C4-2B (cell line): ENCODE measurements at regions not wholly inside any gene's neighbourhood (a gene's known extent, or its start where the extent isn't known, plus 50 kb on each side); places are given as distances from the start of the nearest gene placed in this dataset.
"Not testable (repeated sequence)": the region's sequence is repeated elsewhere in the genome, so short reads cannot be mapped to it uniquely, and the experiment has no call there.

Experiments
- H3K27ac ChIP-seq: fragments of 450-650 bp; 2 replicates; pipeline ENCODE4 v1.5.1; 2017
- ZFX ChIP-seq: fragments of 450-650 bp; IDR thresholded peaks from 2 replicates; pipeline ENCODE4 v1.6.1; 2017
- TF ChIP-seq, protein P1 (sequence below): fragments of 450-650 bp; conservative IDR thresholded peaks from 2 replicates; pipeline ENCODE4 v1.5.1; 2017; ENCODE audit warnings: mild to moderate bottlenecking

DNA sequence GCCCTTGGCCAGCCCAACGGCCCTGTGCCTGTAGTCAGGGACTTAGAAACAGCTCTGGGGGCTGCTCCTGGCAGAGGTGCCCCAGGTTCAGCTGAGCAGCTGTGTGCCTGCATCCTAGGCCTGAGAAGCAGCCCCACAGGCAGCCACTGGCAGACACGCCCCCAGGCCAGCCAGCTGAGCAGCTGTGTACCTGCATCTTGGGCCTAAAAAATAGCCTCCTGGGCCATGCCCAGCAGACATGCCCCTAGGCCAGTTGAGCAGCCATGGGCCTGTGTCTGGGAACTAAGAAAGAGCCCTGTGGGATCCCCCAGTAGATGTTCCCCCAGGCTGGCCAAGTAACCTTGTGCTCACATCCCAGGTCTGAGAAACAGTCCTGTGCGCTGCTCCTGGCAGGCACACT, 64.0 kb downstream of the TBR1 start:
- no peak overlapping the region for H3K27ac ChIP-seq
- no peak for TF ChIP-seq ZFX

DNA sequence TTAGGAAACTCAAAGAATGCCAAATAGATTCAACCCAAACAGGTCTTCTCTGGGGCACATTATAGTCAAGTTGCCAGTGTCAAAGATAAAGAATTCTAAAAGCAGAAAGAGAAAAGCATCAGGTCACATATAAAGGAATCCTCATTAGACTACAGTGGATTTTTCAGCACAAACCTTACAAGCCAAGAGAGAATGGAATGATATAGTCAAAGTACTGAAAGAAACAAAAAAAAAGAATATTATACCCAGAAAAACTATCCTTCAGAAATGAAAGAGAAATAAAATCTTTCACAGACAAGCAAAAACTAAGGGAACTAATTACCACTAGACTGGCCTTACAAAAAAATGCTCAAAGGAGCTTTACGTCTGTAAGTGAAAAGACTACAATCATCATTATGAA, 65.5 kb downstream of the TBR1 start:
- TF ChIP-seq ZFX, result no peak
- TF ChIP-seq, protein P1, sequence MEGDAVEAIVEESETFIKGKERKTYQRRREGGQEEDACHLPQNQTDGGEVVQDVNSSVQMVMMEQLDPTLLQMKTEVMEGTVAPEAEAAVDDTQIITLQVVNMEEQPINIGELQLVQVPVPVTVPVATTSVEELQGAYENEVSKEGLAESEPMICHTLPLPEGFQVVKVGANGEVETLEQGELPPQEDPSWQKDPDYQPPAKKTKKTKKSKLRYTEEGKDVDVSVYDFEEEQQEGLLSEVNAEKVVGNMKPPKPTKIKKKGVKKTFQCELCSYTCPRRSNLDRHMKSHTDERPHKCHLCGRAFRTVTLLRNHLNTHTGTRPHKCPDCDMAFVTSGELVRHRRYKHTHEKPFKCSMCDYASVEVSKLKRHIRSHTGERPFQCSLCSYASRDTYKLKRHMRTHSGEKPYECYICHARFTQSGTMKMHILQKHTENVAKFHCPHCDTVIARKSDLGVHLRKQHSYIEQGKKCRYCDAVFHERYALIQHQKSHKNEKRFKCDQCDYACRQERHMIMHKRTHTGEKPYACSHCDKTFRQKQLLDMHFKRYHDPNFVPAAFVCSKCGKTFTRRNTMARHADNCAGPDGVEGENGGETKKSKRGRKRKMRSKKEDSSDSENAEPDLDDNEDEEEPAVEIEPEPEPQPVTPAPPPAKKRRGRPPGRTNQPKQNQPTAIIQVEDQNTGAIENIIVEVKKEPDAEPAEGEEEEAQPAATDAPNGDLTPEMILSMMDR, result no peak

DNA sequence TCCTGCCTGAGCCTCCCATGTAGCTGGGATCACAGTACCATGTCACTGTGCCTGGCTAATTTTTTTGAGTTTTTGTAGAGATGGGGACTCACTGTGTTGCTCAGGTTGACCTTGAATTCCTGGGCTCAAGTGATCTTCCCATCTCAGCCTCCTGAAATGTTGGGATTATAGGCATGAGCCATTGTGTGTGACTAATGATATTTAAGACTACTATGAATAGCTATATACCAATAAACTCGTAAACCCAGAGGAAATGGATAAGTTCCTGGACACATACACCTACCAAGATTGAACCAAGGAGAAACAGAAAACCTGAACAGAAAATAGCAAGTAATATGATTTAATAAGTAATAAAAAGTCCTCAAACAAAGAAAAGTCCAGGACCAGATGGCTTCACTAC, 68.0 kb downstream of the TBR1 start:
- H3K27ac ChIP-seq, result no peak overlapping the region
- TF ChIP-seq, protein P1, result no peak
- TF ChIP-seq ZFX, result no peak

More for the DNA sequence above, 65.5 kb downstream of the TBR1 start:
- H3K27ac ChIP-seq, result no peak overlapping the region

DNA sequence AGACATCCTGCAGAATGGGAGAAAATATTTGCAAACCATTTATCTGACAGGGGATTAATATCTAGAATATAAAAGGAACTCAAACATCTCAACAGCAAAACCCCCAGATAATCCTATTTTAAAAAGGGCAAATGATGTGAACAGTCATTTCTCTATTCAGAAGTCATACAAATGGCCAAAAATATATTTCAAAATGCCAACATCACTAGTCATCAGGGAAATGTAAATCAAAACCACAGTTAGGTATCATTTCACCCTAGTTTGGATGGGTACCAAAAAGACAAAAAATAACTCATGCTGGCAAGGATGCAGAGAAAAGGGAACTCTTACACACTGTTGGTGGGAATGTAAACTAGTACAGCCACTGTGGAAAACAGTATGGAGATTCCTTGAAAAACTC, 70.0 kb downstream of the TBR1 start:
- TF ChIP-seq, protein P1, result no peak
- no peak for TF ChIP-seq ZFX
- no peak overlapping the region for H3K27ac ChIP-seq

DNA sequence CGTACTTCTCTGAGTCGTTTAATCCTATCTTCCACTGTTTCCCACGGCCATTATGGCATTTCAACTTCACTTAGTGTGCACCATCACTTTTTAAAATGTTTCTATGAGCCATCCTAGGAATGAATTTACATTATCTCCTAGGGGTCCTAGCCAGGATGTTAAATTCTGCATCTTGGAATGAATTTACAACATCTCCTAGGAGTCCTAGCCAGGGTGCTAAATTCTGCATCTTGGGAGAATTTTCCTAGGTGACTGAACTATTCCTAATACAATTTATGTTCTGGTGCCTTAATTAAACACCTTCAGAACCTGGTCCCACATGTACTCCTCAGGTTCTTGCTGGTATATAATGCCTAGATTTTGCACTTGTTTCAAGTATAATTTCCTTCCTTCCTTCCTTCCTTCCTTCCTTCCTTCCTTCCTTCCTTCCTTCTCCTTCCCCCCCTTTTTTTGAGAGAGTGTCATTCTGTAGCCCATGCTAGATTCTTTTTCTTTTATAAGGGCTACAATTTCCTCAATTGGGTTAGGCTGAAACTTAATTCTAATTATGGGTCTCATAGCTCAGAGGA, 72.1 kb downstream of the TBR1 start:
- no peak overlapping the region for H3K27ac ChIP-seq
- no peak for TF ChIP-seq ZFX
- TF ChIP-seq, protein P1, result no peak

DNA sequence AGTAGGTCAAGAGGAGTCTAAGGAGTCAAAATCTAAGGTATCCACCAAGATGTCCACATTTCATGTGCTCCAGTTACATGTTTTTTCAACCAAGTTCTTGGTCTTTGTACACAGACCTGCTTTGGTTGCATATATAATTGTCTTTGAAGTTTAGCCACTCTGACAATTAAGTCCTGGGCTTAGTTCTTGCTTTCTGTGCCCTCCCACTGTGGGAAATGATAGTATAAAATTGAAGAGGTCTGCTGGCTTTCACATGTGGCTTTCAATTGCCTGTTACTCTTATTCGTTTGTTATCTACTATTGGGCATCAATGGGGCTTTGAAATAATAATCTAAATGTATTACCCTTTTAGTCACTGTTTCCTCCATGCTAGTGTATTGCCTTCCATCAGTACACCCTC, 72.8 kb downstream of the TBR1 start:
- no peak for TF ChIP-seq ZFX
- TF ChIP-seq, protein P1, result no peak
- no peak overlapping the region for H3K27ac ChIP-seq

DNA sequence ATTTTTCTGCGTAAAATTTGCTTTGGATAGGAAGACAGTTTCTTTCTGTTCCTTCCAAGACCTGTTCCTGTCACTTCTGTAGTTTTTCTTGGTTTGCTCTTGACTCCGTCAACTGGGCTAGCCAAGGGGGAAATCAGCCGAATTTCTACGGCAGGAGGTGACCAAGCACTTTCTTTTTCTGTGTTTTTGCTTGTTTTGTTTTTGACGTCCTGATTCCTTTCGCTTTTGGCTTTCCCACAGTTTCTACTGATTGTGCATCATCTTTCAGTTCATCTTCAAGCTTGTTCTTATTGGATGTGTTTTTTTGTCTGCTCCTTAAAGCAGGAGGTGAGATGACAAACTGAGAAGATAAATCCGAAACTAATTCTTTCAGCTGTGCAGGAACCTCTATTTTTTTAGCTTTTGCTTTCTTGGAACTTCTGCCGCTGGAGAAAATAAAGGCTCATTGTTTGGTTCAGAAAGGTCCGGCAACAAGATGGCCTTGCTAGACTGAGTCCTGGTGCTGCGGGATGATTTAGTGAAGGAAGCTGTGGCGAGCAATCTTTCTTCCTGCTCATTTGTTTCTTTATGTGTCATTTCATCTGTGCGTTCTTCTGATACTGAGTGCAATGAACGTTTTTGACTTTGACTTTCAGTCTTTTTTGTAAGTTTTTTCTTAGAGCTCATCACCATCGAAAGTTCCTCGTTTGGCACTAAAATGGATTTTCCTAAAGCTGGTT, 85.0 kb downstream of the TBR1 start:
- not testable (repeated sequence) for H3K27ac ChIP-seq

DNA sequence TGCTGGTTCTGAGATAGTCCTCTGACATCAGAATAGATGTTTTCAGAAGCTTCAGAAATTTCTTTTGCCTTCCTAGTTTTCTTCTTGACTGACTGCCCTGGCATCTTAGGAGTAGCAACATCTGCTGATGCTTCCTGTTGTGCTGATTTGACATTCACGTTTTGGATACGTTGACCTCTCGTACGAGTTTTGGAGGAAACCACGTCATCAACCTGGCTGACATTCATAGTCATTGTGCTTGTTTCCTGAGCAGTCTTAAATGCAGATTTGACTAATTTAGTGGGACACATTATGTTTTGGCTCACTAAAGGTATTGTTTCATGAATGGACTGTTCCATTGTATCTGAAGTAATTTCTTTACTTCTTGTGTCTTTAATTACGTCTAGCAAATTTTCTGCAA, 86.2 kb downstream of the TBR1 start:
- H3K27ac ChIP-seq, result not testable (repeated sequence)

DNA sequence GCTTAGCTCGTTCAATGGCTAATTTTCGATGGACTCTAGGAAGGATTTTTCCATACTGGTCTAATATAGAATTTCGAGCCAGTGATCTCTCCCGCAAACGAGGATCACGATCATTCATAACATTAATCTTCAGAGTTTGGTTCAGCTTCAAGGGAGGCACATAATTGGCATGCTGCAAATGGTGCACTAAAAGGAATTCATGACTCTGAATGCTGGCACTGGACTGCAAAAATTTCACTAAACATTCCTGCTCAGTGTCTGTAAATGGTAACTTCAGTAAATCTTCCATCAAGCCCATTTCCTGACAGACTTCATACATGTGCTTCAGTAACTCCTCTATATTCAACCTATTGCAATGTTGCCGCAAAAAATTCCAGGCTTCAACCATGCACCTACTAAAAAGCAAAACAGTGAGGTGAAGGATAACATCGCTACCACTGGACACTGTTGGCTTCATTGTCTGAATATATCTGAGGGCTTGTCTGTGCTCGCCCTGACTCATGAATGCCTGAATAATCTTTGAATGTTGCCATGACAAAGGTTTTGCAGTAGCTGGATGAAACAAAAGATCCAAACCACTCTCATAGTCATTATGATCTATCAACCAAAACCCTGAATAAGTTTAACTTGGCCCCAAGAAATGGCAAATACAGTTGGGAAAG, 88.7 kb downstream of the TBR1 start:
- H3K27ac ChIP-seq, result not testable (repeated sequence)

DNA sequence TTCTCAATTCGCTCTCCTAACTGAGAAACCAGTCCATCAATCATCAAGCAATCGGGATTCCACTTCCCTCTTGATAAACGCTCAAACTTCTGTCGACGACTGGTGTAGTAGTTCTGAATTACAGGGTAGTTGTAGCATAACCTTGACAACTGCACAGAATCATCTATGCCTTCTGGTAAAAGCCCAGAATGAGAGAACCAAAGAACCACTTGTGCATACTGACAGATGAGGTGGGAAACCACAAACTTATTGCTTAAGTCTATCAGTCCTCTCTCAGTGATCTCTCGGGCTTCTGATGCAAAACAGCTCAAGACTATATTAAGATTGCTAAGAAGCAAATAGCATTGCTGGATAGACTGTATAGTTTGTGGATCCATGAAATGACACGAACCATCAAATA, 89.4 kb downstream of the TBR1 start:
- H3K27ac ChIP-seq, result not testable (repeated sequence)

DNA sequence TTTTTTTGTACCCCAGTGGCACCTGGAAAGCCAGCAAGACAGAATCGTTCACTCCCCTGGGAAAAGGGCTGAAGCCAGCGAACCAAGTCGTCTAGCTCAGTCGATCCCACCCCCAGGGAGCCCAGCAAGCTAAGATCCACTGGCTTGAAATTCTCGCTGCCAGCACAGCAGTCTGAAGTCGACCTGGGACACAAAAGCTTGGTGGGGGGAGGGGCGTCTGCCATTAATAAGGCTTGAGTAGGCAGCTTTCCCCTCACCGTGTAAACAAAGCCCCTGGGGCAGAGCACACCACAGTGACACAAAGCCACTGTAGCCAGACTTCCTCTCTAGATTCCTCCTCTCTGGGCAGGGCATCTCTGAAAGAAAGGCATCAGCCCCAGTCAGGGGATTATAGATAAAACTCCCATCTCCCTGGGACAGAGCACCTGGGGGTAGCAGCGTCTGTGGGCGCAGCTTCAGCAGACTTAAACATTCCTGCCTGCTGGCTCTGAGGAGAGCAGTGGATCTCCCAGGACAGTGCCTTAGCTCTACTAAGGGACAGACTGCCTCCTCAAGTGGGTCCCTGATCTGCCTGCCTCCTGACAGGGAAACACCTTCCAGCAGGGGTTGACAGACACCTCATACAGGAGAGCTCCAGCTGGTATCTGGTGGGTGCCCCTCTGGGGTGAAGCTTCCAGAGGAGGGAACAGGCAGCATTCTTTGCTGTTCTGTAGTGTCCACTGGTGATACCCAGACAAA, 97.4 kb downstream of the TBR1 start:
- not testable (repeated sequence) for H3K27ac ChIP-seq
